ENCODE measurements at regions not wholly inside any gene's neighbourhood (a gene's known extent, or its start where the extent isn't known, plus 50 kb on each side); places are given as distances from the start of the nearest gene placed in this dataset.

DNA sequence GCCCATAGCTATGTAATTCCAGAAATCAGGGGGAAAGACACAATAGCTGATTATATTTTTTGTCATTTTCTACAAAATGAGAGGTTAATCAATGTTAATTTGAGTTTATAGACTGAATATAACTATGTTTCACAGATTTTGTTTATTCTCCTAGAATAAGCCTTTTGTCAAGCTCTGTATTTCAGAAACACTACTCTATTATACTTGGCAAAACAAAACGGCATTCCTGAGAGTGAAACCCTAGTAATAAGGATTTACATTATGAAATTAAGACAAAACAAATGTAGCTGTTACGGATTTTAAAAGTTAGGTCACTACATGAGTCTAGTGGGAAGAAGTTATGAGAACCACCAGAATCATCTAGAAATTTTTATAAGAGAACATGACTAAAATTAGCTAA is 334.2 kb downstream of the KLF12 start:
- H3K4me1 Mint-ChIP-seq, result peaks cover 12% of the 10 kb centered on the region
- CTCF ChIA-PET, result interaction anchor here (0.5 to 1.1 kb wide), 5 partner anchors 9 to 47 kb away, joined by 3 to 4 read pairs (median 3); no protein-coding TSS in a partner anchor

DNA sequence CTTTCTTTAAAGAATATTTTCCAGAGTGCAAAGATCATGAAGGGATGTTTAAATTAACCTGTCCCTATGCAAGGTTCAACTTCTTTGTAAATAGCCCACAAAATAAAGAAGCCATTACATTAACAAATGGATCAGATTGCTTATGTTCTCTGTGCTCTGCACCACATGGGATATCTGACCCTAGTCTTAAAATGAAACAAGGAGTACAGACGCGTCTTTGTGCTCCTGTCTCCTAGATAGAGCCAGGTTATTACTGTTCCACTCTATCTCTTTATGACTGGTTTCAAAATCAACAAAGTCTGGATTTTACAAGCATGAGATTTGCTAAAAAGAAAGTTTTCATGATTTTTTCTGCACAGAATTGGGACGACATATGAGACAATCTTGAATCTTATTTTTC is 339.4 kb downstream of the KLF12 start:
- H3K9me3 Mint-ChIP-seq (ENCODE audit: low read depth), result peaks cover 4% of the 10 kb centered on the region
- CTCF ChIA-PET, result no interaction called here

More for the DNA sequence above, 334.2 kb downstream of the KLF12 start:
- DNase-seq (no peak), ATAC-seq (no peak)
- H3K27me3 Mint-ChIP-seq, result no peaks in the 10 kb centered on the region
- POLR2A ChIA-PET, result interaction anchor here (0.8 kb wide), 1 partner anchor 490 kb away, joined by 3 read pairs; no protein-coding TSS in a partner anchor
- intact Hi-C loops (cut with DNase I, micrococcal nuclease), result no loop called here
- peaks cover 4% of the 10 kb centered on the region for H3K9me3 Mint-ChIP-seq (ENCODE audit: low read depth)
- no peak overlapping the region for H3K27ac Mint-ChIP-seq
- H3K4me3 Mint-ChIP-seq, result no peak overlapping the region
- peaks cover 19% of the 10 kb centered on the region for H3K36me3 Mint-ChIP-seq (ENCODE audit: low read depth)

GRCh38 chr13:73793361-73793760 is 340.8 kb downstream of the KLF12 start:
- POLR2A ChIA-PET, result no interaction called here
- intact Hi-C loops (cut with DNase I, micrococcal nuclease), result no loop called here
- CTCF ChIA-PET, result interaction anchor here (1.4 kb wide), 1 partner anchor 14 kb away, joined by 3 read pairs; no protein-coding TSS in a partner anchor
- H3K27me3 Mint-ChIP-seq, result no peaks in the 10 kb centered on the region
- ATAC-seq (no peak), DNase-seq (no peak)
- H3K9me3 Mint-ChIP-seq (ENCODE audit: low read depth), result no peaks in the 10 kb centered on the region
- peaks cover 9% of the 10 kb centered on the region for H3K36me3 Mint-ChIP-seq (ENCODE audit: low read depth)
- H3K27ac Mint-ChIP-seq, result no peak overlapping the region
- no peak overlapping the region for H3K4me3 Mint-ChIP-seq
- H3K4me1 Mint-ChIP-seq, result peaks cover 26% of the 10 kb centered on the region

More for the DNA sequence above, 339.4 kb downstream of the KLF12 start:
- Mint-ChIP-seq H3K27me3 (no peaks in the 10 kb centered on the region), H3K4me3 (no peak overlapping the region), H3K27ac (no peak overlapping the region), H3K36me3 (ENCODE audit: low read depth) (peaks cover 14% of the 10 kb centered on the region), H3K4me1 (peaks cover 19% of the 10 kb centered on the region)
- POLR2A ChIA-PET, result no interaction called here
- intact Hi-C loops (cut with DNase I, micrococcal nuclease), result no loop called here
- ATAC-seq, result no peak
- DNase-seq, result no peak

GRCh38 chr13:73792796-73793195 is 341.4 kb downstream of the KLF12 start:
- no peak for ATAC-seq
- intact Hi-C loops (cut with DNase I, micrococcal nuclease), result no loop called here
- ChIA-PET POLR2A (no interaction called here), CTCF (interaction anchor here (0.5 to 1.4 kb wide), 2 partner anchors 14 to 1283 kb away, joined by 3 read pairs; no protein-coding TSS in a partner anchor)
- H3K4me3 Mint-ChIP-seq, result no peak overlapping the region
- H3K9me3 Mint-ChIP-seq (ENCODE audit: low read depth), result no peaks in the 10 kb centered on the region
- peaks cover 26% of the 10 kb centered on the region for H3K4me1 Mint-ChIP-seq
- no peak for DNase-seq
- H3K27ac Mint-ChIP-seq, result no peak overlapping the region
- H3K36me3 Mint-ChIP-seq (ENCODE audit: low read depth), result peaks cover 8% of the 10 kb centered on the region
- H3K27me3 Mint-ChIP-seq, result no peaks in the 10 kb centered on the region

GRCh38 chr13:73782450-73783449 is 351.5 kb downstream of the KLF12 start:
- Mint-ChIP-seq H3K9me3 (ENCODE audit: low read depth) (no peaks in the 10 kb centered on the region), H3K4me3 (no peak overlapping the region), H3K27me3 (no peaks in the 10 kb centered on the region), H3K4me1 (peaks cover 18% of the 10 kb centered on the region), H3K36me3 (ENCODE audit: low read depth) (peaks cover 33% of the 10 kb centered on the region), H3K27ac (no peak overlapping the region)
- no peak for ATAC-seq
- ChIA-PET POLR2A (no interaction called here), CTCF (no interaction called here)
- intact Hi-C loops (cut with DNase I, micrococcal nuclease), result no loop called here
- no peak for DNase-seq

DNA sequence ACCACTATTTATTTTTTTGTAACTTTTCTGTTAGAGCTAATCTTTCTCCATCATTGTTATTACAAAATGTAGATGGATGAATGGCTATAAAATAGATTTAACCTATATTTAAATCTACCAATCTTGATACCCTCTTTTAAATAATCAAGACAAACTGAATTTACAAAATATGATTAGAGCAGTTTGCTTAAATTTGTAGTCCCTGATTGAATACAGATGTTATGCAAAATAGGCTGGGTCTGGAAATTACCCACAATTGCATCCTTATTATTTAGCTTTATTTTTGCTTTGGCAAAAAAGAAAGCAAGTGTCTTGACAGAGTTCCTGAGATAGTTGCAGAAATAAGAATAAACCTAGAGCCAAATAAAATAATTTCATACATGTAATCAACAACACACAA is 352.8 kb downstream of the KLF12 start:
- POLR2A ChIA-PET, result no interaction called here

GRCh38 chr13:73779881-73780280 is 354.3 kb downstream of the KLF12 start:
- H3K27ac Mint-ChIP-seq, result no peak overlapping the region
- no peaks in the 10 kb centered on the region for H3K27me3 Mint-ChIP-seq
- no peak overlapping the region for H3K4me3 Mint-ChIP-seq
- DNase-seq, result no peak
- POLR2A ChIA-PET, result no interaction called here
- H3K9me3 Mint-ChIP-seq (ENCODE audit: low read depth), result peaks cover 7% of the 10 kb centered on the region
- CTCF ChIA-PET, result interaction anchor here (1.2 kb wide), 1 partner anchor 14 kb away, joined by 3 read pairs; no protein-coding TSS in a partner anchor
- peaks cover 40% of the 10 kb centered on the region for H3K36me3 Mint-ChIP-seq (ENCODE audit: low read depth)
- intact Hi-C loops (cut with DNase I, micrococcal nuclease), result no loop called here
- no peak for ATAC-seq
- peaks cover 17% of the 10 kb centered on the region for H3K4me1 Mint-ChIP-seq

More for the DNA sequence above, 352.8 kb downstream of the KLF12 start:
- peaks cover 25% of the 10 kb centered on the region for H3K4me1 Mint-ChIP-seq
- CTCF ChIA-PET, result no interaction called here
- H3K9me3 Mint-ChIP-seq (ENCODE audit: low read depth), result peaks cover 7% of the 10 kb centered on the region
- H3K27me3 Mint-ChIP-seq, result no peaks in the 10 kb centered on the region
- H3K27ac Mint-ChIP-seq, result no peak overlapping the region
- ATAC-seq (no peak), DNase-seq (no peak)
- no peak overlapping the region for H3K4me3 Mint-ChIP-seq
- peaks cover 43% of the 10 kb centered on the region for H3K36me3 Mint-ChIP-seq (ENCODE audit: low read depth)
- intact Hi-C loops (cut with DNase I, micrococcal nuclease), result no loop called here

DNA sequence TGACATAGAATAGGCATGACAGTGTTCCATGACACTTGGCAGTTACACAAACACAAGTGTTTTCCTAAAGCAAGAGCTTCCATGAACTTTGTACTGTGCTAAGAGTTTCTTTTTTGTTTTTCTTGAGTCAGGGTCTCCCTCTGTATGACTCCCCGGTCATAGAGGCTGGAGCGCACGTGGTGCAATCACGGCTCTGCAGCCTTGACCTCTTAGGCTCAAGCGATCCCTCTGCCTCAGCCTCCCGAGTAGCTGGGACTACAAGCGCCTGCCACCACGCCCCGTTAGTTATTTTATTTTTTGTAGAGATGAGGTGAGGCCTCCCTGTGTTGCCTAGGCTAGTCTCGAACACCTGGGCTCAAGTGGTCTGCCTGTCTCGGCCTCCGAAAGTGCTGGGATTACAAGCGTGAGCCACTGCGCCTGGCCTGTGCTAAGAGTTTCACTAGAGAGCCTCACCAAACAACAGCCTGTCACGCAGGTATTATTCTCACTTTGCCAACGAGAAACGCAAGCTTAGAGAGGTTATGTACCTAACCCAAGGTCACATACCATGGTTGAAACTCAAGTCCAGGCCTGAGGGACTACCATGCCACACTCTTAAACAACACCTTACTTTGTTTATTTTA is 355.9 kb downstream of the KLF12 start:
- ChIA-PET CTCF (interaction anchor here (0.7 to 1.2 kb wide), 4 partner anchors 9 to 484 kb away, joined by 3 to 6 read pairs (median 4); no protein-coding TSS in a partner anchor), POLR2A (no interaction called here)
- no peaks in the 10 kb centered on the region for H3K27me3 Mint-ChIP-seq
- peaks cover 44% of the 10 kb centered on the region for H3K36me3 Mint-ChIP-seq (ENCODE audit: low read depth)
- H3K4me1 Mint-ChIP-seq, result peaks cover 20% of the 10 kb centered on the region
- no peak for DNase-seq
- H3K27ac Mint-ChIP-seq, result no peak overlapping the region
- no peak overlapping the region for H3K4me3 Mint-ChIP-seq
- intact Hi-C loops (cut with DNase I, micrococcal nuclease), result no loop called here
- H3K9me3 Mint-ChIP-seq (ENCODE audit: low read depth), result peaks cover 13% of the 10 kb centered on the region
- no peak for ATAC-seq

DNA sequence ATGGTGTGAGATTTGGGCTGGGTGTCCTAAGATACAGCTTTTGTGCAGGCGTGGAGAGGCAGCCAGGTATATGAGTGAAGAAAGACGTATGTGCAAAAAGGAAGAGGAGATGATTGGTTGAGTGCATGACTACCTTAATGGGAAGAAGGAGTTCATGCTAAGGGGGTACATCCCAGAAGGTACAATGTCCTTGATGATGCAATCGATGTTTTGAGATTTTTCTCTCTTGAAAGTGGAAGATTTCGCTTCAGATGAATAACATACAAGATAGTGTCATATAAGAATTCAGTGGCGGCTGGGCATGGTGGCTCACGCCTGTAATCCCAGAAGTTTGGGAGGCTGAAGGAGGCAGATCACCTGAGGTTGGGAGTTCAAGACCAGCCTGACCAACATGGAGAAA is 357.1 kb downstream of the KLF12 start:
- DNase-seq (no peak), ATAC-seq (no peak)
- H3K36me3 Mint-ChIP-seq (ENCODE audit: low read depth), result peaks cover 52% of the 10 kb centered on the region
- no peaks in the 10 kb centered on the region for H3K27me3 Mint-ChIP-seq
- POLR2A ChIA-PET, result no interaction called here
- H3K9me3 Mint-ChIP-seq (ENCODE audit: low read depth), result peaks cover 18% of the 10 kb centered on the region
- H3K4me3 Mint-ChIP-seq, result no peak overlapping the region
- intact Hi-C loops (cut with DNase I, micrococcal nuclease), result no loop called here
- CTCF ChIA-PET, result no interaction called here
- peaks cover 28% of the 10 kb centered on the region for H3K4me1 Mint-ChIP-seq
- H3K27ac Mint-ChIP-seq, result no peak overlapping the region

GRCh38 chr13:73776151-73776785 is 357.9 kb downstream of the KLF12 start:
- H3K4me3 Mint-ChIP-seq, result no peak overlapping the region
- no peak for ATAC-seq
- no peak for DNase-seq
- no peak overlapping the region for H3K27ac Mint-ChIP-seq
- peaks cover 59% of the 10 kb centered on the region for H3K36me3 Mint-ChIP-seq (ENCODE audit: low read depth)
- intact Hi-C loops (cut with DNase I, micrococcal nuclease), result no loop called here
- peaks cover 22% of the 10 kb centered on the region for H3K9me3 Mint-ChIP-seq (ENCODE audit: low read depth)
- H3K4me1 Mint-ChIP-seq, result peaks cover 29% of the 10 kb centered on the region
- no peaks in the 10 kb centered on the region for H3K27me3 Mint-ChIP-seq
- CTCF ChIA-PET, result interaction anchor here (0.6 to 1.1 kb wide), 2 partner anchors 9 to 16 kb away, joined by 3 read pairs; no protein-coding TSS in a partner anchor
- POLR2A ChIA-PET, result no interaction called here

- Mint-ChIP-seq H3K4me1 (peaks cover 37% of the 10 kb centered on the region), H3K4me3 (no peak overlapping the region), H3K36me3 (ENCODE audit: low read depth) (peaks cover 39% of the 10 kb centered on the region), H3K27me3 (no peaks in the 10 kb centered on the region), H3K9me3 (ENCODE audit: low read depth) (peaks cover 22% of the 10 kb centered on the region), H3K27ac (no peak overlapping the region)
- DNase-seq, result no peak
- POLR2A ChIA-PET, result no interaction called here
- no peak for ATAC-seq
- intact Hi-C loops (cut with DNase I, micrococcal nuclease), result no loop called here
- CTCF ChIA-PET, result no interaction called here
Observed at GRCh38 chr13:73773168-73773549, 361.0 kb downstream of the KLF12 start.
